NOMO-1 (cell line): ENCODE measurements at regions not wholly inside any gene's neighbourhood (a gene's known extent, or its start where the extent isn't known, plus 50 kb on each side); places are given as distances from the start of the nearest gene placed in this dataset.
A peak's percentile ranks its signal among the peaks of the same experiment; 100 is the strongest.

ENCODE experiments used
- DNase-seq, 2 experiments: peaks; one replicate each; lab custom pipeline; 2025; ENCODE audit not compliant: unreplicated experiment in 2 of 2; lab: John Stamatoyannopoulos, UW

GRCh38 chr7:81648716-81649115 is 121.1 kb downstream of the HGF start:
- no peak for DNase-seq

- no peak for DNase-seq
Measured at GRCh38 chr7:81645435-81645834, 124.4 kb downstream of the HGF start.

GRCh38 chr7:81641873-81642272 is 128.0 kb downstream of the HGF start:
- DNase-seq, result no peak

GRCh38 chr7:81638198-81638597 is 131.6 kb downstream of the HGF start:
- no peak for DNase-seq

GRCh38 chr7:81637534-81637933 is 132.3 kb downstream of the HGF start:
- DNase-seq, result no peak

GRCh38 chr7:81632418-81632817 is 137.4 kb downstream of the HGF start:
- DNase-seq, result no peak

GRCh38 chr7:81630600-81630999 is 139.2 kb downstream of the HGF start:
- no peak for DNase-seq

GRCh38 chr7:81629702-81630101 is 140.1 kb downstream of the HGF start:
- no peak for DNase-seq

GRCh38 chr7:81628951-81629350 is 140.9 kb downstream of the HGF start:
- DNase-seq, result no peak

- DNase-seq, result no peak
Measured at GRCh38 chr7:81627536-81628287, 142.1 kb downstream of the HGF start.

GRCh38 chr7:81626008-81626407 is 143.8 kb downstream of the HGF start:
- DNase-seq, result peak in 1 of 2 experiments; percentile 3

GRCh38 chr7:81624650-81625631 is 144.9 kb downstream of the HGF start:
- no peak for DNase-seq

GRCh38 chr7:81624021-81624592 is 145.7 kb downstream of the HGF start:
- no peak for DNase-seq

- DNase-seq, result no peak
Measured at GRCh38 chr7:81623251-81623855, 146.5 kb downstream of the HGF start.

GRCh38 chr7:81621893-81622292 is 148.0 kb downstream of the HGF start:
- DNase-seq, result no peak

- peak; percentile 22 to 44 for DNase-seq
Measured at GRCh38 chr7:81618396-81619014, 151.3 kb downstream of the HGF start.

- no peak for DNase-seq
Measured at GRCh38 chr7:81616951-81617350, 152.9 kb downstream of the HGF start.

GRCh38 chr7:81611805-81612204 is 158.0 kb downstream of the HGF start:
- no peak for DNase-seq

GRCh38 chr7:81611040-81611439 is 158.8 kb downstream of the HGF start:
- no peak for DNase-seq

- peak; percentile 44 to 50 for DNase-seq
Measured at GRCh38 chr7:81608748-81609382, 161.0 kb downstream of the HGF start.
